ENCODE measurements at regions not wholly inside any gene's neighbourhood (a gene's known extent, or its start where the extent isn't known, plus 50 kb on each side); places are given as distances from the start of the nearest gene placed in this dataset.

- intact Hi-C loops (cut with micrococcal nuclease) (no loop called here), in situ Hi-C loops (cut with MboI) (no loop called here)
- Histone ChIP-seq H3K4me1 (replicated peaks in 1 of 2; ENCODE audit: control insufficient read depth in 2 of 2, insufficient read depth in 2 of 2, low read length in 2 of 2) (no peaks in the 10 kb centered on the region), H4K20me1 (replicated peaks; ENCODE audit: control insufficient read depth, insufficient read depth, low read length) (no peaks in the 10 kb centered on the region), H2AFZ (ENCODE audit: low read depth, low read length) (no peak overlapping the region), H3K79me2 (ENCODE audit: control insufficient read depth, insufficient read depth, low read length) (no peaks in the 10 kb centered on the region), H3K36me3 (ENCODE audit: control insufficient read depth, insufficient read depth, low read length) (no peaks in the 10 kb centered on the region), H3K4me3 (no peak overlapping the region), H3K4me2 (ENCODE audit: insufficient read depth, low read length) (no peak overlapping the region), H3K27ac (ENCODE audit: extremely low read depth, low read depth, low read length) (no peak overlapping the region), H3K9me1 (ENCODE audit: control insufficient read depth, insufficient read depth, low read length) (no peaks in the 10 kb centered on the region), H3K27me3 (ENCODE audit: control insufficient read depth in 2 of 2, insufficient read depth in 2 of 2, low read length in 2 of 2) (peaks cover 32 to 35% of the 10 kb centered on the region in 2 experiments), H3K9ac (ENCODE audit: insufficient read depth in 1 of 2, low read depth in 2 of 2, low read length in 2 of 2) (no peak overlapping the region), H3K9me3 (replicated peaks; ENCODE audit: control insufficient read depth, insufficient read depth, low read depth, low read length) (0 out of 2 replicates have a peak, but pooled peaks cover 2% of the 10 kb centered on the region)
- ATAC-seq = no peak
- TF ChIP-seq MAFF (IDR thresholded peaks at IDR 0.05; ENCODE audit: low read length) (no peak), CHD4 (IDR thresholded peaks at IDR 0.05; ENCODE audit: insufficient read depth, insufficient replicate concordance, low read depth, low read length, poor library complexity, severe bottlenecking) (no peak), STAG1 (CRISPR knock-in tag; IDR thresholded peaks at IDR 0.05; ENCODE audit: borderline replicate concordance) (no peak), FOXJ3 (CRISPR knock-in tag; IDR thresholded peaks at IDR 0.05) (no peak), ZNF561 (CRISPR knock-in tag; conservative IDR thresholded peaks at IDR 0.05) (no peak), CEBPG (CRISPR knock-in tag; IDR thresholded peaks at IDR 0.05) (no peak), CEBPG (tag; conservative IDR thresholded peaks at IDR 0.05 in 1 of 2, IDR thresholded peaks at IDR 0.05 in 1 of 2) (no peak), POLR2G (IDR thresholded peaks at IDR 0.05; ENCODE audit: low read depth, low read length) (no peak)
- TF ChIP-seq, protein P1, sequence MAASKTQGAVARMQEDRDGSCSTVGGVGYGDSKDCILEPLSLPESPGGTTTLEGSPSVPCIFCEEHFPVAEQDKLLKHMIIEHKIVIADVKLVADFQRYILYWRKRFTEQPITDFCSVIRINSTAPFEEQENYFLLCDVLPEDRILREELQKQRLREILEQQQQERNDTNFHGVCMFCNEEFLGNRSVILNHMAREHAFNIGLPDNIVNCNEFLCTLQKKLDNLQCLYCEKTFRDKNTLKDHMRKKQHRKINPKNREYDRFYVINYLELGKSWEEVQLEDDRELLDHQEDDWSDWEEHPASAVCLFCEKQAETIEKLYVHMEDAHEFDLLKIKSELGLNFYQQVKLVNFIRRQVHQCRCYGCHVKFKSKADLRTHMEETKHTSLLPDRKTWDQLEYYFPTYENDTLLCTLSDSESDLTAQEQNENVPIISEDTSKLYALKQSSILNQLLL (CRISPR knock-in tag; IDR thresholded peaks at IDR 0.05; ENCODE audit: borderline replicate concordance) = no peak
- BruUV-seq (replicated peaks) = no TSS peak
- ChIA-PET CTCF (ENCODE audit: low intra/inter-chr PET ratio) (no interaction called here), POLR2A (interaction anchor here (0.7 kb wide), 1 partner anchor 1145 kb away, joined by 3 read pairs; the partner anchor contains the start of gene PCP4)
- DNase-seq (ENCODE audit: extremely low read depth in 1 of 4, low spot score in 3 of 4) = no peak
- 0% methylated on average over 6 of the region's 6 CpGs for WGBS (ENCODE audit: insufficient coverage, low coverage, missing lambda C conversion rate)
- FAIRE-seq = no peak
Measured at GRCh38 chr21:38721958-38722357, 83.8 kb upstream of the ETS2 start.
